IPS-15b (cell line): ENCODE measurements at regions not wholly inside any gene's neighbourhood (a gene's known extent, or its start where the extent isn't known, plus 50 kb on each side); places are given as distances from the start of the nearest gene placed in this dataset.

Experiments
- H3K27me3 ChIP-seq: one replicate; pipeline ENCODE4 v1.6.1; 2013; ENCODE audit warnings: low read length; ENCODE audit not compliant: control insufficient read depth, insufficient read depth
- H3K36me3 ChIP-seq: one replicate; pipeline ENCODE4 v1.6.1; 2013; ENCODE audit warnings: low read length; ENCODE audit not compliant: control insufficient read depth, insufficient read depth
- H3K4me1 ChIP-seq: one replicate; pipeline ENCODE4 v1.6.1; 2013; ENCODE audit warnings: mild to moderate bottlenecking, low read length; ENCODE audit not compliant: control insufficient read depth, insufficient read depth
- H3K4me3 ChIP-seq: one replicate; pipeline ENCODE4 v1.5.1; 2013; ENCODE audit warnings: low read depth, low read length
- H3K9ac ChIP-seq: one replicate; pipeline ENCODE4 v1.6.1; 2013; ENCODE audit warnings: low read depth, mild to moderate bottlenecking, low read length
- H3K9me3 ChIP-seq: one replicate; pipeline ENCODE4 v1.6.1; 2013; ENCODE audit warnings: mild to moderate bottlenecking, low read length; ENCODE audit not compliant: control insufficient read depth, insufficient read depth

DNA sequence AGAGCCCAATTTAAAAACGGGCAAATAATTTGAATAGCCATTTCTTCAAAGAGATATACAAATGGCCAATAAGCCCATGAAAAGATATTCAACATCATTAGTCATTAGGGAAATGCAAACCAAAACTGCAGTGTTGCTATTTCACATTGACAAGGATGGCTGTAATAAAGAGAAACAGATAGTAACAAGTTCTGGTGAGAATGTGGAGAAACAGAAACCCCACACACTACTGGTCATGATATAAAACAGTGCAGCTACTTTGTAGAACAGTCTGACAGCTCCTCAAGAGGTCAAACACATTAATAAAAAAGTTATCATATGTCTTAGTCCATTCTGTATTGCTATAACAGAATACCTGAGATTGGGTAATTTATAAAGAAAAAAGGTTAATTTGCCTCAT, 237.0 kb upstream of the GRAMD2B start:
- no peaks in the 10 kb centered on the region for H3K9me3 ChIP-seq
- H3K4me3 ChIP-seq, result no peak overlapping the region
- H3K36me3 ChIP-seq, result no peaks in the 10 kb centered on the region
- no peaks in the 10 kb centered on the region for H3K27me3 ChIP-seq
- H3K4me1 ChIP-seq, result peaks cover 14% of the 10 kb centered on the region
- H3K9ac ChIP-seq, result no peak overlapping the region

DNA sequence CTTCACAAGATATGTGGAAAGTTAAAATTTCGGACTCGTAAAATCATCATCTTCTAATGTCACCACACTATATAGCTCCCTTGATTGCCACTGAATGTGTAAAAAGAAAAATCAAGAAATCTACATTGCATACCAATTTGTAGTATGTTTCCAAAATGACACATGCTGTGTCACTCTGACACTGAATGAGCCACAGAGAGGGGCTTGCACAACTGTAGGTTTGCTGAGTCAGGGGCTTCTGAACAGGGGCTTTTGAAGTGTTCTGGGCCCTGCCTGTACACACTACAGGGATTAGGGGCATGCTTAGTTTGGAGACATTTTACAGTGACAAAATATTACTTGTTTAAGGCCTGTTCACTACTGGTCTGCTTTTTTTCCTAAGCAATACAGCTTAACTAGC, 234.4 kb upstream of the GRAMD2B start:
- no peaks in the 10 kb centered on the region for H3K27me3 ChIP-seq
- H3K9ac ChIP-seq, result no peak overlapping the region
- H3K36me3 ChIP-seq, result no peaks in the 10 kb centered on the region
- H3K4me3 ChIP-seq, result no peak overlapping the region
- peaks cover 14% of the 10 kb centered on the region for H3K4me1 ChIP-seq
- no peaks in the 10 kb centered on the region for H3K9me3 ChIP-seq

DNA sequence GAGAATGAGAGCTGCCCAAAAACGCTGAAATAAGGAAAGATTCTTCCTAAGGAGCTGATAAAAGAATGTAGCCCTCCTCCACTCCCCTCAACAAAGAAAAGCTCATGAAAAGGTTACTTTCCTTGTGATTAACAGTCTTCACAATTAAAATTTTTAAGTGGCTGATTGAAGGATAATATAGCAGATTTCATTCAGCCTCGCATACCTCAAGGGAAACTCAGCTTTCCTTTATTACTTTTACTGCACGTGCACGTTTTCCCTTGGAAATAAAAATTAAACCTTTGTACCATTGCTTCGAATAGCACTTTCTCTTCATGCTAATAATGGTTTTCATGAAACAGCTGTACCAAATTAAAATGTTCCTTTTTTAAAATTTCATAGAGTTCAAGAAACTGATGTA, 234.0 kb upstream of the GRAMD2B start:
- Histone ChIP-seq H3K36me3 (no peaks in the 10 kb centered on the region), H3K9me3 (no peaks in the 10 kb centered on the region), H3K9ac (no peak overlapping the region), H3K4me1 (peaks cover 14% of the 10 kb centered on the region), H3K27me3 (no peaks in the 10 kb centered on the region), H3K4me3 (no peak overlapping the region)

DNA sequence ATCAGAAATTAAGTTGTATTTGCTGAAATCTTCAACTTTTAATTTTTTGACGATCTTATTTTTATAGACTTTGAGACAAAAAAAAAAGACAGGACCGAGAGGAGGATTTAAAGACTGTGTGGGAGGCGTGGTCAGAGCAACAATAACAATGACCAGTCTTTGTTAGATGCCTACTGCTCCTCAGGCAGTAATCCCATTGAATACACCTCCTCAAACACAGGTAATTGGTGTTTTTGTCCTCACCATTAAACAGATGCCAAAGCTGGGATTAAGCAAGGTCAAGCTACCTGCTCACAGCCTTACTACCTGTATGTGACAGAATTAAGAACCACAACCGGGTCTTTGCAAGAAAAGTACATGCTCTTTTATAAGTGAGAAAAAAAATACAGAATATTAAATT, 233.3 kb upstream of the GRAMD2B start:
- H3K4me1 ChIP-seq, result peaks cover 14% of the 10 kb centered on the region
- no peaks in the 10 kb centered on the region for H3K27me3 ChIP-seq
- no peak overlapping the region for H3K9ac ChIP-seq
- no peak overlapping the region for H3K4me3 ChIP-seq
- H3K9me3 ChIP-seq, result no peaks in the 10 kb centered on the region
- H3K36me3 ChIP-seq, result no peaks in the 10 kb centered on the region

DNA sequence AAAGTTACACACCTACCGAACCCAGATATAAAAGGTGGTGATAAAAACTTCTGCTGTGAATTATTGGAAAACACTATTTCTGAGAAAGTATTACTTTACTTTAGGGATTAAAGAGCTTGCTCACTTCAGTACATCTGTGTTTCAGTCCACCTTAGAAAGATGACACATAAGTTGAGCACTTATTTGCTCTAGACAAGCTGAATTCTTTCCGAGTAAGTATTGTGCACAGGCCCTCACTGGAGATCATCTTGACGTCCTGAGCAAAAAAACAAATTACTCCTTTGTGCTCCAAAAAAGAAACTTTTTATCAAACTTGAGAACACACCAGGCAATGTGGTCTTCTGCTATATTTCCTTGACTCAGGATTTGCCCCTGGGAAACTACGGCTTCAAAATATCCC, 231.0 kb upstream of the GRAMD2B start:
- Histone ChIP-seq H3K4me3 (no peak overlapping the region), H3K36me3 (no peaks in the 10 kb centered on the region), H3K9me3 (no peaks in the 10 kb centered on the region), H3K27me3 (no peaks in the 10 kb centered on the region), H3K4me1 (peaks cover 14% of the 10 kb centered on the region), H3K9ac (no peak overlapping the region)

DNA sequence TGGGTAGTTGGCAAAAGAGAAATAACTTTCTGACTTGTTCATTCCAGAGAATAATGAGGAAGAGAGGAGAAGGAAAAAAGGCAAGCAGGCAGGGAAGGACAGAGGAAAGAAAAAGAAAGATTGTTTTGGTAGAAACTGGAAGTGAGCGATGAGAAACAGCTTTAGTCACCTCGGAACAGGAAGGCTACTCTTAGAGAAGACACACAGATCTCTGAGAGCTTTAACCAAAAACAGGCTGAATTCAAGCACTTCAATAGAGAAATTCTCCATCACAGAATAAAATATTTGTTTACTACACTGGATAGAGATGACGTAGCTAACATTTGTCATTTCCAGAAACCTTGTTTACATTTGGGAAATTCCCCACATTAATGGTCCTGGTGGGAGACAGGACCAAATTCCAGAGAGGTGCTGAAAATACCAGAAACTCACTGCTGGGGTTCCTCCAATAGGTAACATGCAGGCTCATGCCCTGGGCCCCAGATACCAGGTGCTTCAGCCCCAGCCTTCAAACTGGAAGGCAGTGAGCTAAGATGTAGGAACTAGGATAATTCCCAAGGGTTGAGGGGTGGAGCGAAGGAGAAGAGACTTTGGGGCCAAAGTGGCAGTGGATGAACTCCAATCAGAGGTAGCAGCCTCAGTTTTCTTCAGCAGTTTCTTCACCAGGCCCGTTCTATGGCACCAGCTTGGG, 227.7 kb upstream of the GRAMD2B start:
- no peak overlapping the region for H3K4me3 ChIP-seq
- H3K9ac ChIP-seq, result no peak overlapping the region

DNA sequence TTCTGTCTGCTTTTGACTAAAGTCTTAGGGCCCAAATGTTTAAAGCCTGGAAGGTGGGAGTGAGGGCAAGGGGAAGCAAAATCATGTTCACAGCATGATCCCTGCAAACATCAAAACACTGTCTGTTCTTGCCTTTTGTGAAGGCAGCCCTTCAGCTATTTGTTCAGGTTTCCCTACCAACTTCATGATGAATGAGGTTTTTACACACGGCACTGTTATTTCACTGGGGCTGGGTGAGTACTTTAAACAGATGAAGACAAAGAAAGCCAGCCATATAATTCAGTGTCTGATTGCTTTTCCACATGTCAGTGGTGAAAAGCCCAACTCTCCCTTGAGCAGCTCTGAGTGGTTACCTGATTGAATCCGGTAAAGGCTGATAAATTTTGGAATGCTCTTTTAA, 224.7 kb upstream of the GRAMD2B start:
- no peaks in the 10 kb centered on the region for H3K4me1 ChIP-seq
- H3K9ac ChIP-seq, result no peak overlapping the region
- H3K36me3 ChIP-seq, result no peaks in the 10 kb centered on the region
- no peaks in the 10 kb centered on the region for H3K9me3 ChIP-seq
- H3K4me3 ChIP-seq, result no peak overlapping the region
- H3K27me3 ChIP-seq, result no peaks in the 10 kb centered on the region

More for the DNA sequence above, 227.7 kb upstream of the GRAMD2B start:
- Histone ChIP-seq H3K4me1 (peaks cover under 1% of the 10 kb centered on the region), H3K27me3 (no peaks in the 10 kb centered on the region), H3K9me3 (no peaks in the 10 kb centered on the region), H3K36me3 (no peaks in the 10 kb centered on the region)

DNA sequence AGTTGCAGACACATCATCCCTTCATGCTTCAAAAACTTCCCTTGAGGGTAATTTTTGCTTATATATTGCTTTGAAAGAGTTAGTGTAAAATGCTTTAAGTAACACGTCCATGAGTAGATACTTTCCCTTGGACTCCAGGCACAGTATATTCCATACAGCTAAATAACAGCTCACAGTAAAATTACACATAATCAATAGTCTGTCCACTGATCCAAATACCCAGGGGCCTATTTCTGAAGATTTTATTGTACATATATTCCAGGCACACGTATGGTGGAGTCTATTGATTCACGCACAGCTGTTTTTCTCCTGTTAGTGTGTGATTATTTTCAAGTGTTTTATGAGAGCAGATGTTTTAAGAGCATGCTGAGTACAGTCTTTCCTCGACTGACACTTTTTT, 223.7 kb upstream of the GRAMD2B start:
- Histone ChIP-seq H3K4me1 (no peaks in the 10 kb centered on the region), H3K9me3 (no peaks in the 10 kb centered on the region), H3K36me3 (no peaks in the 10 kb centered on the region), H3K27me3 (no peaks in the 10 kb centered on the region), H3K4me3 (no peak overlapping the region), H3K9ac (no peak overlapping the region)

DNA sequence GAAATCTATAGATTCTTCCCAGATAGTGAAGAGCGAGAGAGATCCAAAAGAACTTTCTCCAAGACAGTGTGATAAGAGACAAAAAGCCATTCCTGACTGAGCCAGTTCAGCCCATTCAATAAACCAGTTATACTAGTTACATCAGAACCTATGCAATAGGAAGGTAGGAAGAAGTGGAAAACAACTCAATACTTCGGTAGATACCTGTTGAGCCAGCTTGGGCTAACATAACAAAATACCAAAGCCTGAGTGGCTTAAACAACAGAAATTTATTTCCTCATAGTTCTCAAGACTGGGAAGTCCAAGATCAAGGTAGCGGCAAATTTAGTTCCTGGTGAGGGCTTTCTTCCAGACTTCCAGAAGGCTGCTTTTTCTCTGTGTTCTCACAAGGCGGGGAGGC, 214.5 kb upstream of the GRAMD2B start:
- H3K9ac ChIP-seq, result no peak overlapping the region
- H3K4me1 ChIP-seq, result no peaks in the 10 kb centered on the region
- no peaks in the 10 kb centered on the region for H3K27me3 ChIP-seq
- H3K36me3 ChIP-seq, result no peaks in the 10 kb centered on the region
- H3K4me3 ChIP-seq, result no peak overlapping the region
- H3K9me3 ChIP-seq, result no peaks in the 10 kb centered on the region

DNA sequence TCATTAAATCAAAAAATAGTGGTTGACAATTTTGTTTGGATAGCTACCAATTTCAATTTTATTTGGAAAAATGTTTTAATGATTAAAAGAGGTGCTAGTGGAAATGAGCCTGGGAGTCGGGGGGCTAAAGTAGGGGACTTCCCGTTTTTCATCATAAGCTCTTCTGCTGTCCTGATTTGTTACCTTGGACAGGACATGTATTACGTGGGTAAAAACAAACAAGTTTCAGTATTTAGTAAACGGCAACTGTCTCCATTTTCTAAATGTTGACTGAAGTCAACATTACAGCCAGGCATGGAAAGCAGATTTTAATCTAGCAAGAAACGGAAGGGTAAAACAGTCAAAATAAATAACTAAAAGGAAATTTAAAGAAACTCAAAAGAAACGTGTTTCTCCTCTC, 212.3 kb upstream of the GRAMD2B start:
- Histone ChIP-seq H3K9me3 (no peaks in the 10 kb centered on the region), H3K4me1 (no peaks in the 10 kb centered on the region), H3K9ac (no peak overlapping the region), H3K4me3 (no peak overlapping the region), H3K27me3 (no peaks in the 10 kb centered on the region), H3K36me3 (no peaks in the 10 kb centered on the region)

DNA sequence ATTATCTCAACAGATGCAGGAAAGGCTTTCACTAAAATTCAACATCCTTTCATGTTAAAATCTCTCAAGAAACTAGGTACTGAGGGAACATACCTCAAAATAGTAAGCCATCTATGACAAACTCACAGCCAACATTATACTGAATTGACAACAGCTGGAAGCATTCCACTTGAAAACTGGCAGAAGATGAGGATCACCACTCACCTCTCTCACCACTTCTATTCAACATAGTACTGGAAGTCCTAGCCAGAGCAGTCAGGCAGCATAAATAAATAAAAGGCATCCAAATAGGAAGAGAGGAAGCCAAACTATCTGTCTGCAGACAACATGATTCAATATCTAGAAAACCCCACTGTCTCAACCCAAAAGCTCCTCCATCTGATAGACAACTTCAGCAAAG, 203.6 kb upstream of the GRAMD2B start:
- no peaks in the 10 kb centered on the region for H3K36me3 ChIP-seq
- H3K4me1 ChIP-seq, result no peaks in the 10 kb centered on the region
- H3K4me3 ChIP-seq, result no peak overlapping the region
- H3K9me3 ChIP-seq, result no peaks in the 10 kb centered on the region
- H3K9ac ChIP-seq, result no peak overlapping the region
- H3K27me3 ChIP-seq, result no peaks in the 10 kb centered on the region

DNA sequence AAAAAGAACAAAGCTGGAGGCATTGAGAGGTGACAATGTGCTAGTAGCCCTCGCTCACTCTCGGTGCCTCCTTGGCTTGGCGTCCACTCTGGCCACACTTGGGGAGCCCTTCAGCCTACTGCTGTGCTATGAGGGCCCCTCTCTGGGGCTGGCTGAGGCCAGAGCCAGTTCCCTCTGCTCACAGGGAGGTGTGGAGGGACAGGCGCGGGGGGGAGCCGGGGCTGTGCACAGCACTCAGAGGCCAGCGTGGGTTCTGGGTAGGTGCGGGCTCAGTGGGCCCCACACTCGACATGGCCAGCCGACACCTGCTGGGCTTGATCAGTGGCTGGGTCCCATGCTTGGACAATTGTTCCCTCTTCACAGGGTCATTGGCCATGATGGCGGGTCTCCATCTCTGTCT, 202.5 kb upstream of the GRAMD2B start:
- H3K4me1 ChIP-seq, result no peaks in the 10 kb centered on the region
- no peaks in the 10 kb centered on the region for H3K9me3 ChIP-seq
- H3K9ac ChIP-seq, result no peak overlapping the region
- H3K4me3 ChIP-seq, result no peak overlapping the region
- H3K36me3 ChIP-seq, result no peaks in the 10 kb centered on the region
- no peaks in the 10 kb centered on the region for H3K27me3 ChIP-seq
